Epithelial cell of proximal tubule (primary cell): ENCODE measurements at regions not wholly inside any gene's neighbourhood (a gene's known extent, or its start where the extent isn't known, plus 50 kb on each side); places are given as distances from the start of the nearest gene placed in this dataset.

Source experiments
- DNase-seq: peaks from one replicate; pipeline ENCODE4 v3.0.0-alpha.2; 2011; ENCODE audit warnings: low read depth
- H3K4me3 ChIP-seq: 2 replicates; pipeline ENCODE4 v1.5.1; 2011; ENCODE audit warnings: low read depth, mild to moderate bottlenecking, low read length
- CTCF ChIP-seq: conservative IDR thresholded peaks from 2 replicates; pipeline ENCODE4 v1.5.1; 2012; ENCODE audit warnings: low read depth, mild to moderate bottlenecking, low read length

DNA sequence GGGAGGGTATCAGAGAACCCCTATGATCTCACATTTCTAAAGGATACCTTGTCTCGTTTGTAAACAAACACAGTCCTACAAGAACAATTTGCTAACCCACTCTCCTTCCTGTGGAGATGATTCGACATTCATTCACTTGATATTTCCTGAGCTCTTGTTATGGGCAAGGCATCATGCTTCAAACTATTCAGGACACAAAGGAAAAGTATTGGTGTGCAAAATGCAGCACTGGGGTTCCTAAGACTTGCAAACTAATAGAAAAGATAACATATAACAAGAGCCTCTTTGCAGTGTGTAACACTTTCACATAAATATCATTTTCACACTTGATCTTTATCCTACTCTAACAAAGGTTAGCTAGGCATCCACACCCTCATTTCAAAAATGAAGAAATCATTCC, 211.5 kb upstream of the BLID start:
- no peak for DNase-seq
- no peak for TF ChIP-seq CTCF
- H3K4me3 ChIP-seq, result no peak overlapping the region

DNA sequence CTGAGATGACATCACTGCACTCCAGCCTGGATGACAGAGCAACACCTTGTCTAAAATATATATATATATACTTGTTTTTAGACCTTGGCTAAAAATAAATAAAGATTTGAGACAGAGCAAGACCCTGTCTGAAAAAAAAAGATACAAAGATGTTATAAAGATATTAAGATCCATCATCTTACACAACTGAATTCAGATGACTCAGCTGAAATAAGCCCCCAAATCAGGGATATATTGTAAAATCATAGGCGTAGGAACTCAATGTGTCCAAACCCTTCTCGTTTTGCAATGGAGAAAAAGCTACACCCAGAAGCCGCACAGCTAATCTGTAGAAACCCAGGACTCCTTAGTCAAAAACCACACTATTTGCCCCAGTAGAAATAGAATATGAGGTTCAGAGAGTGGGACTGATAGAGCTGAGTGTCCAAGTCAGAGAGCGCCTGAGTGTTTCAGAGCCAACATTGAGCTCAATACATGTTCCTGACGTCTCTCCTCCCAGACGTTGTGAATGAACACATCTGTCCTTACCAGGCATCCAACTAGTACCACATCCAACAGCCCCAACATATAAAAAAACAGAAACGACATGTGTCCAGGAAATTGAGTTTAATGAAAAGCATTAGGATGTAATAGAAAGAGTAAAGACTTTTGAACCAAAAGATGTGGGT, 207.9 kb upstream of the BLID start:
- H3K4me3 ChIP-seq, result no peak overlapping the region
- no peak for TF ChIP-seq CTCF
- DNase-seq, result no peak

- DNase-seq, result no peak
- H3K4me3 ChIP-seq, result no peak overlapping the region
- no peak for TF ChIP-seq CTCF
Measured at GRCh38 chr11:122322329-122322728, 206.3 kb upstream of the BLID start.

GRCh38 chr11:122320671-122321070, 204.7 kb upstream of the BLID start:
- no peak for TF ChIP-seq CTCF
- H3K4me3 ChIP-seq, result no peak overlapping the region
- DNase-seq, result no peak

- no peak for DNase-seq
- no peak for TF ChIP-seq CTCF
- no peak overlapping the region for H3K4me3 ChIP-seq
Measured at GRCh38 chr11:122319691-122320620, 203.9 kb upstream of the BLID start.

DNA sequence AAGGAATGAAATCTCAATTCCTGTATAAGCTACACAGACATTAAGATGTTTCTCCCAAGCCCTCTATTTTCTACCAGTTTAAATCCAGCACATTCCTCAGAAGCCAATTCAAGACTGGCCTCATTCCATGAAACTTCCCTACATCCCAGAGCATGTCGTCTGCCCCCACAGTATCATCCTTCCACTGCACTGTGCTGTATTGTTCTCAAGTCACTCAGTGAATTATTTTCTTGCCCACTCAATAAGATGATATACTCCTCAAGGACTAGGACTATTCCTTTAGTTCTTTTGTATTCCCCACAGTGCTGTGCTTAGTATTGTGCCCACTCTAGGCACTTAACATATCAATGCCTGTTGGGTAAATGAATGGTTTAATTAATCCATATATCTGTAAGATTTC, 203.1 kb upstream of the BLID start:
- no peak for TF ChIP-seq CTCF
- H3K4me3 ChIP-seq, result no peak overlapping the region
- no peak for DNase-seq
